ENCODE measurements at regions not wholly inside any gene's neighbourhood (a gene's known extent, or its start where the extent isn't known, plus 50 kb on each side); places are given as distances from the start of the nearest gene placed in this dataset.

DNA sequence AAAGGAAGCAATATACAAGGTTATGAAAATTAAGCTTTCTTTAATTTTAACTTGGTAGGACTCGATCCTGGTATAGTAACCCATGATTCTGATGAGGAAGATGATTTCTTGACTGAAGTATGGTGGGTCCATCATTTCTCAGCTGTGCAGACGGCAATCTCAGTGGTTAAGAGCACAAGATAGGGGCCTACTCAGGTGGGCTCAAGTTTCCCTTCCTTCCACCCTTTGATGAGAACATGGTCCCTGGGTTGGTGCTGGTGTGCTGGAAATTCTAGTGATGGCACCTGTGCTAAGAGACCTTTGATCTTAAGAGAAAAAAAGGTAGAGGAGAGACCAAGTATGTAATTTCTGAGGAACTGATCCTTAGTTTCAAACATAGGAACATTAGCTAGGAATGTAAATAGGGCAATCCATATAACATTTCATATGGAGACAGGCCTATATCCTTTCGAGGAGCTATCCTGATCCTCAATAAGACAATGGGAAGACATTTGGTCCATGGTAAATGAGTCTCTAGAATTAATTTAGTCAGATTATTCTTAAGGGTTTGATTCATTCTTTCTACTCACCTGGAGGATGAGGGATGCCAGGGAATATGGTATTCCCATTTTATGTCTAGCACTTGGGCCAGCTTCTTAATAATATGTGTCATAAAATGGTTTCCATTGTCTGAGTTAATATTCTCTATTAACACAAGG is 104.5 kb upstream of the NECTIN3 start:
- ATAC-seq: no peak
- Histone ChIP-seq H3K36me3 (no peaks in the 10 kb centered on the region), H3K4me3 (no peak overlapping the region), H3K4me1 (no peaks in the 10 kb centered on the region), H3K9me3 (peaks cover 0 to 7% (median 0%) of the 10 kb centered on the region in 4 donors), H3K27me3 (no peaks in the 10 kb centered on the region), H3K27ac (no peak overlapping the region)
- TF ChIP-seq, protein P1, sequence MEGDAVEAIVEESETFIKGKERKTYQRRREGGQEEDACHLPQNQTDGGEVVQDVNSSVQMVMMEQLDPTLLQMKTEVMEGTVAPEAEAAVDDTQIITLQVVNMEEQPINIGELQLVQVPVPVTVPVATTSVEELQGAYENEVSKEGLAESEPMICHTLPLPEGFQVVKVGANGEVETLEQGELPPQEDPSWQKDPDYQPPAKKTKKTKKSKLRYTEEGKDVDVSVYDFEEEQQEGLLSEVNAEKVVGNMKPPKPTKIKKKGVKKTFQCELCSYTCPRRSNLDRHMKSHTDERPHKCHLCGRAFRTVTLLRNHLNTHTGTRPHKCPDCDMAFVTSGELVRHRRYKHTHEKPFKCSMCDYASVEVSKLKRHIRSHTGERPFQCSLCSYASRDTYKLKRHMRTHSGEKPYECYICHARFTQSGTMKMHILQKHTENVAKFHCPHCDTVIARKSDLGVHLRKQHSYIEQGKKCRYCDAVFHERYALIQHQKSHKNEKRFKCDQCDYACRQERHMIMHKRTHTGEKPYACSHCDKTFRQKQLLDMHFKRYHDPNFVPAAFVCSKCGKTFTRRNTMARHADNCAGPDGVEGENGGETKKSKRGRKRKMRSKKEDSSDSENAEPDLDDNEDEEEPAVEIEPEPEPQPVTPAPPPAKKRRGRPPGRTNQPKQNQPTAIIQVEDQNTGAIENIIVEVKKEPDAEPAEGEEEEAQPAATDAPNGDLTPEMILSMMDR (IDR thresholded peaks at IDR 0.05): no peak
- WGBS, 2 donors: 92 to 96% methylated on average over 3 of the region's 3 CpGs
- no peak for FAIRE-seq
- no peak for DNase-seq
- intact Hi-C loops (cut with DNase I): no loop called here

DNA sequence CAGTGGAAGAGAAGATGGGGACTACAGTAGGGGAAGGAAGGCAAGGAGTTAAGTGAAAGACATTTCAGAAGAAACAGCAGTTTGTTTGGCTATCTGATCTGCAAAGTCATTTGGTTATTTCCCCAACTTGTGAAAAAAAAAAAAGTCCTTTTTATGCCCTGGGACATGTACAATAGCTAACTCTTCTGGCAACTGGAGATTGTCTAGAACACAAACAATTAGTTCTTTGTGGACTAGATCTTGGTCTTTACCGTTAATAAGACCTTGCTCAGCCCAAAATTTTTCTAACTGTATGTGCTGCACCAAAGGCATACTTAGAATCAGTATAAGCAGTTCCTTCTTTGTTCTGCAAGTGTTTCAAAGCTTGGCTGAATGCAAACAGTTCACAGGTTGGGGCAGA is 103.5 kb upstream of the NECTIN3 start:
- H3K27me3 ChIP-seq: no peaks in the 10 kb centered on the region
- WGBS, 2 donors: 35 to 42% methylated on average over 1 of the region's 1 CpG
- peaks cover 0 to 3% (median 0%) of the 10 kb centered on the region in 4 donors for H3K9me3 ChIP-seq
- no peaks in the 10 kb centered on the region for H3K4me1 ChIP-seq
- intact Hi-C loops (cut with DNase I): no loop called here
- H3K36me3 ChIP-seq: no peaks in the 10 kb centered on the region
- no peak overlapping the region for H3K27ac ChIP-seq
- no peak for FAIRE-seq
- no peak for DNase-seq
- ATAC-seq: no peak
- TF ChIP-seq, protein P1 (IDR thresholded peaks at IDR 0.05): no peak
- H3K4me3 ChIP-seq: no peak overlapping the region

DNA sequence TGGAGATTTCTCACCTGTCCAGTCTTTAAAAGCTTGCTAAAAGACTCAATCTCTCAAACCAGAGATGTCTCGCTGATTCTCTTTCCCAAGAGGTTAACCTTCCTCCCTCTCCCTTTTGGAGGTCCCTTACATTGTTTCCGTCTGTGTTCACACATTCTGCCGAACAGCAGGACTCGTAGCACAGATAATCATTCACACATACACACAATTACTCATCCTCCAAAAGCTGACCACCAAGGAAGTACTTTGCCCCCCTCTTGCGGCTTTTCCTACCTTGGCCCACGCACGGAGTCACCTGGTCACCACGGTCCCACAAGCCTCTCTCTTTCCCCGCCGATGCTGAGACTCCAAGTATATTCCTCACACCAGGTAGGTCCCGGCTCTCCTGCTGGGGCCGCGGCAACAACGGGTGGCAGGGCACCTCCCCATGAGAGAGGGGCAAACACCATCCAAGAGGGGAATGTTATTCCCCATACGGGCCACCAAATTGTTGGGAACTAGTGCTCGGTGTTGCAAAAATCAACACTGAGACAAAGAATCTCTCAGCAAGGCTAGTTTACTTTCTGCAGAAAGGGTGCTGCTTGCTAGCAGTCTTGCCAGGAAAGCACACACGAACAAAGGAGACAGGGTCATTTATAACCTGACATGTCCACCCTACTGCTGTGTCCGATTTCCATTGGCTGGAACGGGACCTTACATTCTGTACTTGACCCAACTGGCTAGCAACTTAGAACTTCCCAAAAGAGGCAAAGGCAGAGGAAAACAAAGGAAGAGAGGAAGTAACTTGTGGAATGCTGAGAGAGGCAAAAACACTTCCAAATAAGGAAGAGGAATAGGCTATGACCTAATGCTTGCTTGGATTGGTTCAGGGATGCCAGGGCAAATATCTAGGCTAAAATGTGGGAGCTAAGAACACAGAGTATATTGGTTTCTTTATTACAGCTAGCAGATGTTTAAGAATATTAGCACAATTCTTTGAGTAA is 102.1 kb upstream of the NECTIN3 start:
- no peak overlapping the region for H3K27ac ChIP-seq
- WGBS, 2 donors: 94 to 96% methylated on average over 19 of the region's 19 CpGs
- TF ChIP-seq, protein P1 (IDR thresholded peaks at IDR 0.05): no peak
- ATAC-seq: no peak
- H3K27me3 ChIP-seq: no peaks in the 10 kb centered on the region
- peak; percentile 82 for FAIRE-seq
- H3K36me3 ChIP-seq: no peaks in the 10 kb centered on the region
- intact Hi-C loops (cut with DNase I): no loop called here
- no peaks in the 10 kb centered on the region for H3K4me1 ChIP-seq
- no peak overlapping the region for H3K4me3 ChIP-seq
- H3K9me3 ChIP-seq: no peaks in the 10 kb centered on the region
- no peak for DNase-seq

DNA sequence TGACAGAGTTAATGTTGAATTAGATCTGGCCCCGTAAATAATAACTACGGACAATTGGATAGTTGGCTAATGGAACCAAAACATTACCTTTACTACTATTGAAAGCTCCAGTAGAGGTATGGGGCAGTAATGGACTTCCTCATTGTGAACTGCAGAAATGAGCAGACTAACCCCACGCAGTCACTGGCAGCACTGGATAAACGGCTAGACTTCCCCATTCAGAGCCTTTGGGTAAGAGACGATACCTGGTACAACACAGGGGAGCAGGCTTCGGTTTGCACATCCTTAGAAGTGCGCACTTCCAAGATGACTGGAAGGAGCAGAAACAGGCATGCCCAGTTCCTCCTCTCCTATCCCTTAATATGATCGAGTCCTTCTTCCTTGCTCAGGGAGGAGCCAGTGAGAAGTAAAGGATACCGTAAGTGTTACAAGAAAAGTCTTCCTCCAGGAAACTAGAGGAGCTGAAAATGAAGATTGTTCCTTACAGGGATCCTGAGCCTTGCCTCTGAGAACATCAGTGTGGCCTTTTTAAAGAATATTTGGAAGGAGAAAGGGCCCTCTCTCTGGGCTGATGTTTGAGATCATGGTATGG is 100.5 kb upstream of the NECTIN3 start:
- ATAC-seq (no peak), DNase-seq (no peak), FAIRE-seq (no peak)
- Histone ChIP-seq H3K36me3 (no peaks in the 10 kb centered on the region), H3K4me1 (peaks cover 0 to 4% (median 0%) of the 10 kb centered on the region in 3 donors), H3K9me3 (no peaks in the 10 kb centered on the region), H3K4me3 (no peak overlapping the region), H3K27me3 (no peaks in the 10 kb centered on the region), H3K27ac (no peak overlapping the region)
- WGBS, 2 donors: 92 to 96% methylated on average over 9 of the region's 9 CpGs
- TF ChIP-seq, protein P1 (IDR thresholded peaks at IDR 0.05): no peak
- intact Hi-C loops (cut with DNase I): no loop called here

Measured in pancreas (tissue), 10 donors.